HCT116 (cell line): ENCODE measurements at regions not wholly inside any gene's neighbourhood (a gene's known extent, or its start where the extent isn't known, plus 50 kb on each side); places are given as distances from the start of the nearest gene placed in this dataset.

Source experiments
- ATAC-seq: fragments of 200-7000 bp; cut with Tn5 transposase; 2 replicates; pipeline ENCODE4 v1.9.1; 2020; ENCODE audit warnings: mild to moderate bottlenecking, moderate library complexity
- BruUV-seq: library from RNA; stranded (reverse); fragments of 400-500 nt; replicated peaks from 2 replicates; lab custom pipeline; 2021; lab: Mats Ljungman, UMichigan
- CTCF ChIA-PET: fragments of 300-600 bp; sonication (Branson Sonifier 250); formaldehyde crosslinking; loops from one replicate; lab custom pipeline; 2021; ENCODE audit warnings: antibody characterized with exemption; lab: Charles Lee
- POLR2A ChIA-PET: fragments of 300-600, 350-600 bp; sonication (Branson Sonifier 250); formaldehyde crosslinking; loops from one replicate; lab custom pipeline; 2021; ENCODE audit warnings: antibody characterized with exemption; lab: Charles Lee
- RAD21 ChIA-PET, 2 experiments: fragments of 300-600 bp; sonication (Branson Sonifier 250); formaldehyde crosslinking; loops; one replicate each; lab custom pipeline; 2023; ENCODE audit warnings: low total read pairs in 2 of 2; ENCODE audit not compliant: uncharacterized antibody in 2 of 2, unreplicated experiment in 2 of 2, low non-redundant PET in 1 of 2; lab: Charles Lee
- DNase-seq: peaks from one replicate; pipeline ENCODE4 v3.0.0-alpha.2; 2010; ENCODE audit warnings: low read depth, low spot score
- H2AFZ ChIP-seq: fragments of 200-600 bp; shearing (Covaris generic), sonication (generic); 2 replicates; pipeline ENCODE4 v1.6.1; 2017; ENCODE audit warnings: low read depth, mixed run types, mixed read lengths, antibody characterized with exemption, low read length; ENCODE audit not compliant: poor library complexity, severe bottlenecking
- H3K27ac ChIP-seq: 2 replicates; pipeline ENCODE4 v1.5.1; 2012; ENCODE audit warnings: low read depth, low read length
- H3K27me3 ChIP-seq: fragments of 200-600 bp; sonication (generic); 2 replicates; pipeline ENCODE4 v1.6.1; 2016; ENCODE audit warnings: mixed run types, low read length, mixed read lengths; ENCODE audit not compliant: insufficient read depth
- H3K36me3 ChIP-seq, 2 experiments: fragments of 200-500 bp in 1 of 2; fragments of 200-600 bp in 1 of 2; sonication (Bioruptor generic) in 1 of 2; sonication (generic) in 1 of 2; 2 replicates each; pipeline versions ENCODE4 v1.5.1 to v1.6.1; 2014 to 2016; ENCODE audit warnings: low read length in 2 of 2, inconsistent platforms in 1 of 2, mixed read lengths in 1 of 2, mixed run types in 1 of 2; ENCODE audit not compliant: insufficient read depth in 2 of 2, control insufficient read depth in 1 of 2
- H3K4me1 ChIP-seq, 2 experiments: fragments of 200-600 bp in 1 of 2; sonication (generic) in 1 of 2; 2 replicates each; pipeline versions ENCODE4 v1.5.1 to v1.6.1; 2012 to 2017; ENCODE audit warnings: low read length in 2 of 2, inconsistent platforms in 1 of 2, mild to moderate bottlenecking in 1 of 2, mixed read lengths in 1 of 2, mixed run types in 1 of 2, moderate library complexity in 1 of 2; ENCODE audit not compliant: insufficient read depth in 2 of 2, control insufficient read depth in 1 of 2
- H3K4me2 ChIP-seq: fragments of 200-600 bp; sonication (generic); 2 replicates; pipeline ENCODE4 v1.6.1; 2017; ENCODE audit warnings: mixed run types, low read length, mixed read lengths
- H3K4me3 ChIP-seq, 2 experiments: fragments of 200-600 bp in 1 of 2; sonication (generic) in 1 of 2; replicated peaks in 1 of 2; 2 replicates each; pipeline ENCODE4 v1.5.1; 2011 to 2016; ENCODE audit warnings: low read length in 2 of 2, control low read depth in 1 of 2, low read depth in 1 of 2, mild to moderate bottlenecking in 1 of 2, mixed read lengths in 1 of 2, mixed run types in 1 of 2
- H3K79me2 ChIP-seq: fragments of 200-600 bp; sonication (generic); 2 replicates; pipeline ENCODE4 v1.6.1; 2017; ENCODE audit warnings: mild to moderate bottlenecking, mixed run types, low read length, moderate library complexity, mixed read lengths; ENCODE audit not compliant: insufficient read depth
- H3K9ac ChIP-seq: fragments of 200-600 bp; sonication (generic); 2 replicates; pipeline ENCODE4 v1.6.1; 2016; ENCODE audit warnings: low read length, mixed read lengths
- H3K9me2 ChIP-seq: fragments of 200-600 bp; sonication (generic), shearing (Covaris generic); 2 replicates; pipeline ENCODE4 v1.6.1; 2017; ENCODE audit warnings: mixed run types, mild to moderate bottlenecking, moderate library complexity; ENCODE audit not compliant: insufficient read depth
- H3K9me3 ChIP-seq, 2 experiments: fragments of 200-500 bp in 1 of 2; fragments of 200-600 bp in 1 of 2; sonication (Bioruptor generic) in 1 of 2; sonication (generic) in 1 of 2; 2 replicates each; pipeline ENCODE4 v1.6.1; 2014 to 2017; ENCODE audit warnings: low read length in 2 of 2, mixed read lengths in 2 of 2, inconsistent platforms in 1 of 2, low read depth in 1 of 2, mild to moderate bottlenecking in 1 of 2, mixed run types in 1 of 2, moderate library complexity in 1 of 2; ENCODE audit not compliant: control insufficient read depth in 1 of 2, insufficient read depth in 1 of 2
- H4K20me1 ChIP-seq: fragments of 200-600 bp; sonication (generic), shearing (Covaris generic); 2 replicates; pipeline ENCODE4 v1.6.1; 2017; ENCODE audit warnings: mixed run types, mild to moderate bottlenecking, moderate library complexity; ENCODE audit not compliant: insufficient read depth
- CEBPB ChIP-seq: IDR thresholded peaks from 2 replicates; pipeline ENCODE4 v1.6.1; 2012; ENCODE audit warnings: low read depth
- CTCF ChIP-seq, 3 experiments: fragments of 200-600 bp in 1 of 3; sonication (generic) in 1 of 3; IDR thresholded peaks in 2 of 3; conservative IDR thresholded peaks in 1 of 3; 2 replicates each; pipeline ENCODE4 v1.5.1; 2012 to 2017; ENCODE audit warnings: low read depth in 2 of 3, low read length in 2 of 3, antibody characterized with exemption in 1 of 3, borderline replicate concordance in 1 of 3, control low read depth in 1 of 3, mild to moderate bottlenecking in 1 of 3, mixed read lengths in 1 of 3, mixed run types in 1 of 3, moderate library complexity in 1 of 3; ENCODE audit not compliant: insufficient read depth in 1 of 3
- REST ChIP-seq: IDR thresholded peaks from 2 replicates; pipeline ENCODE4 v1.6.1; 2012; ENCODE audit warnings: low read depth
- YY1 ChIP-seq: IDR thresholded peaks from 2 replicates; pipeline ENCODE4 v1.6.1; 2011; ENCODE audit warnings: low read length, low read depth, moderate library complexity, mild to moderate bottlenecking; ENCODE audit not compliant: insufficient replicate concordance; ENCODE audit errors: extremely low read depth
- intact Hi-C: fragments of 100-400 bp; cut with micrococcal nuclease; formaldehyde crosslinking; loops from 2 replicates; pipeline ENCODE4 v1.10.0; 2022

GRCh38 chr5:97968346-97968745, 785.3 kb upstream of the RIOK2 start:
- no peak overlapping the region for H3K4me2 ChIP-seq
- no peak overlapping the region for H2AFZ ChIP-seq
- no peaks in the 10 kb centered on the region for H3K9me2 ChIP-seq
- intact Hi-C loops: no loop called here
- no peak overlapping the region for H3K27ac ChIP-seq
- H3K4me1 ChIP-seq: no peaks in the 10 kb centered on the region
- TF ChIP-seq CTCF (IDR thresholded peaks at IDR 0.05 in 2 of 3, conservative IDR thresholded peaks at IDR 0.05 in 1 of 3; ENCODE audit: borderline replicate concordance in 1 of 3, insufficient read depth in 1 of 3, low read depth in 2 of 3, low read length in 2 of 3) (no peak), REST (no peak), YY1 (no peak), CEBPB (no peak)
- ChIA-PET RAD21 (no interaction called here), POLR2A (no interaction called here), CTCF (no interaction called here)
- ATAC-seq (no peak), DNase-seq (no peak)
- no TSS peak for BruUV-seq
- no peaks in the 10 kb centered on the region for H3K27me3 ChIP-seq
- H3K4me3 ChIP-seq: no peak overlapping the region
- H4K20me1 ChIP-seq: no peaks in the 10 kb centered on the region
- H3K36me3 ChIP-seq: no peaks in the 10 kb centered on the region
- H3K9ac ChIP-seq: no peak overlapping the region
- H3K79me2 ChIP-seq: no peaks in the 10 kb centered on the region
- H3K9me3 ChIP-seq: no peaks in the 10 kb centered on the region
